ENCODE measurements at regions not wholly inside any gene's neighbourhood (a gene's known extent, or its start where the extent isn't known, plus 50 kb on each side); places are given as distances from the start of the nearest gene placed in this dataset.

- Histone ChIP-seq H3K4me3 (ENCODE audit: low read depth, low read length) (no peak overlapping the region), H3K27ac (no peak overlapping the region), H3K36me3 (replicated peaks) (no peaks in the 10 kb centered on the region), H3K27me3 (replicated peaks) (no peaks in the 10 kb centered on the region)
- in situ Hi-C loops (cut with HindIII; ENCODE audit: low pct_ligation_motif_present, low sequenced_read_pairs) = no loop called here
- DNase-seq = no peak
- no peak for TF ChIP-seq CTCF (IDR thresholded peaks at IDR 0.05; ENCODE audit: low read depth, low read length, missing control alignments)
Measured at GRCh38 chr10:125513429-125514182, 169.4 kb downstream of the TEX36 start.

DNA sequence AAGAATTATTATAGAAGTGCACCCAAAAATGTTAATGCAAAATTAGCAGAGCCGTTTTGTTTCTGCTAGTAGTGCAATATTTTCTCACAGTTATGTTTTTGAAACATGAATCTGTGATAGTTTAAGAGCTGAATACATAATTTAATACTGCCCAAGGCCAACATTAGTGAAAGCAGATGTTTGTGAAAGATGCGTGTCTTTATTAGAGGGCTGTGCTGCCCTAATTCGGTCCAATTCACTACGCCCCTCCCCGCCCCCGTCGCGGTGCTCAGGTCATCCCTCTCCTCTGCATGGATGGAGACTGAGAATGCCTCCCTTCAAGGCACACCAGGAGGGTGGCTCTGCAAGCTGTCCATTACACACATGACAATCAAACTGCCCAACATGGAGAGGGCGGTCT is 172.0 kb downstream of the TEX36 start:
- no peak overlapping the region for H3K4me3 ChIP-seq (ENCODE audit: low read depth, low read length)
- in situ Hi-C loops (cut with HindIII; ENCODE audit: low pct_ligation_motif_present, low sequenced_read_pairs) = no loop called here
- H3K27me3 ChIP-seq (replicated peaks) = no peaks in the 10 kb centered on the region
- H3K27ac ChIP-seq = no peak overlapping the region
- DNase-seq = no peak
- H3K36me3 ChIP-seq (replicated peaks) = no peaks in the 10 kb centered on the region
- no peak for TF ChIP-seq CTCF (IDR thresholded peaks at IDR 0.05; ENCODE audit: low read depth, low read length, missing control alignments)

GRCh38 chr10:125505648-125506047 is 177.3 kb downstream of the TEX36 start:
- Histone ChIP-seq H3K27ac (no peak overlapping the region), H3K27me3 (replicated peaks) (no peaks in the 10 kb centered on the region), H3K36me3 (replicated peaks) (no peaks in the 10 kb centered on the region), H3K4me3 (ENCODE audit: low read depth, low read length) (no peak overlapping the region)
- in situ Hi-C loops (cut with HindIII; ENCODE audit: low pct_ligation_motif_present, low sequenced_read_pairs) = no loop called here
- DNase-seq = no peak
- no peak for TF ChIP-seq CTCF (IDR thresholded peaks at IDR 0.05; ENCODE audit: low read depth, low read length, missing control alignments)

GRCh38 chr10:125502276-125502675 is 180.7 kb downstream of the TEX36 start:
- Histone ChIP-seq H3K4me3 (ENCODE audit: low read depth, low read length) (no peak overlapping the region), H3K27me3 (replicated peaks) (no peaks in the 10 kb centered on the region), H3K36me3 (replicated peaks) (no peaks in the 10 kb centered on the region), H3K27ac (no peak overlapping the region)
- TF ChIP-seq CTCF (IDR thresholded peaks at IDR 0.05; ENCODE audit: low read depth, low read length, missing control alignments) = no peak
- DNase-seq = no peak
- in situ Hi-C loops (cut with HindIII; ENCODE audit: low pct_ligation_motif_present, low sequenced_read_pairs) = no loop called here

DNA sequence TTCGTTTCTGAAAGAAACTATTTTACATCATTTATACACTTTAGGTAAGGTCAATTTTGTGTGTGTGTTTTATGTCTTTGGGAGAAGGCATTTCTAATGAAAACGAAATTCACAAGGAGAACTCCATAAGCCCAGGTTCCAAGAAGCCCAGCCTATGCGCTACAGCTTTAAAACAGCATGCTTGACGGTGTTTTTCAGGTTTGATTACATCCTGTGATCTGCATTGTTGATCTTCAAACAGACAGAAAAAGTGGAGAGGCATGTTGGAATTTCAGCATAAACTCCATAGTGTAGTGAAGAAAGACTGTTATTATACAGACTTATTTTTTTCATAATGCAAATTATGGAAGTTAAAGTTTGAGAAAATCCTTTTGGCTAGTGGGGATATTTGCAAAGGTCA is 187.6 kb downstream of the TEX36 start:
- in situ Hi-C loops (cut with HindIII; ENCODE audit: low pct_ligation_motif_present, low sequenced_read_pairs) = no loop called here
- Histone ChIP-seq H3K36me3 (replicated peaks) (no peaks in the 10 kb centered on the region), H3K4me3 (ENCODE audit: low read depth, low read length) (no peak overlapping the region), H3K27me3 (replicated peaks) (no peaks in the 10 kb centered on the region), H3K27ac (no peak overlapping the region)
- DNase-seq = no peak
- TF ChIP-seq CTCF (IDR thresholded peaks at IDR 0.05; ENCODE audit: low read depth, low read length, missing control alignments) = no peak
